GM12878 (cell line): ENCODE measurements at regions not wholly inside any gene's neighbourhood (a gene's known extent, or its start where the extent isn't known, plus 50 kb on each side); places are given as distances from the start of the nearest gene placed in this dataset.

Experiments
- ATAC-seq: fragments of 200-7000 bp; cut with Tn5 transposase; 3 replicates; pipeline ENCODE4 v1.9.1; 2020; ENCODE audit warnings: mild to moderate bottlenecking, moderate library complexity
- BruUV-seq: library from RNA; stranded (reverse); fragments of 400-500 nt; replicated peaks from 2 replicates; lab custom pipeline; 2021; lab: Mats Ljungman, UMichigan
- CTCF ChIA-PET: fragments of 300-600 bp; sonication (Branson Sonifier 250); formaldehyde crosslinking; extraction: SDS; loops from one replicate; lab custom pipeline; 2021; ENCODE audit warnings: inconsistent platforms; lab: Yijun Ruan, JAX
- POLR2A ChIA-PET: fragments of 350-600 bp; formaldehyde crosslinking; extraction: SDS; loops from one replicate; lab custom pipeline; 2021; ENCODE audit warnings: inconsistent platforms; lab: Charles Lee
- RAD21 ChIA-PET: fragments of 300-600 bp; sonication (Branson Sonifier 250); formaldehyde crosslinking; loops from one replicate; lab custom pipeline; 2023; ENCODE audit warnings: antibody characterized with exemption; ENCODE audit not compliant: unreplicated experiment; lab: Charles Lee
- SMC1A ChIA-PET: fragments of 300-600 bp; sonication (Branson Sonifier 250); formaldehyde crosslinking; loops from one replicate; lab custom pipeline; 2023; ENCODE audit not compliant: unreplicated experiment, uncharacterized antibody; lab: Charles Lee
- DNase-seq: peaks from one replicate; pipeline ENCODE4 v3.0.0-alpha.2; 2011; ENCODE audit warnings: low read depth, low spot score
- FAIRE-seq: peaks from 3 replicates; lab custom pipeline; 2011; peaks lifted over from hg19 to GRCh38; lab: Jason Lieb, UNC
- H2AFZ ChIP-seq: 2 replicates; pipeline ENCODE4 v1.6.0; 2011; ENCODE audit warnings: low read depth, low read length, control low read depth; ENCODE audit not compliant: control insufficient read depth
- H3K27ac ChIP-seq: 2 replicates; pipeline ENCODE4 v1.5.1; 2011; ENCODE audit warnings: control low read depth; ENCODE audit not compliant: control insufficient read depth, insufficient read depth
- H3K27me3 ChIP-seq, 2 experiments: replicated peaks in 1 of 2; 2 replicates each; pipeline versions ENCODE4 v1.6.0 to v1.6.1; 2011; ENCODE audit warnings: low read length in 1 of 2; ENCODE audit not compliant: control insufficient read depth in 2 of 2, insufficient read depth in 2 of 2
- H3K36me3 ChIP-seq, 2 experiments: 2 replicates each; pipeline ENCODE4 v1.5.1; 2011; ENCODE audit warnings: low read length in 1 of 2; ENCODE audit not compliant: control insufficient read depth in 2 of 2, insufficient read depth in 2 of 2
- H3K4me1 ChIP-seq: 2 replicates; pipeline ENCODE4 v1.6.1; 2011; ENCODE audit warnings: mild to moderate bottlenecking, low read length, moderate library complexity, mixed read lengths; ENCODE audit not compliant: control insufficient read depth, insufficient read depth
- H3K4me2 ChIP-seq: 2 replicates; pipeline ENCODE4 v1.6.0; 2011; ENCODE audit warnings: control low read depth; ENCODE audit not compliant: control insufficient read depth, insufficient read depth
- H3K4me3 ChIP-seq: fragments of 200-600 bp; sonication (generic); 2 replicates; pipeline ENCODE4 v1.5.1; 2016
- H3K79me2 ChIP-seq: 2 replicates; pipeline ENCODE4 v1.6.0; 2011; ENCODE audit warnings: low read length; ENCODE audit not compliant: control insufficient read depth, insufficient read depth
- H3K9ac ChIP-seq: 2 replicates; pipeline ENCODE4 v1.8.0; 2011; ENCODE audit warnings: low read length, control low read depth, mixed read lengths; ENCODE audit not compliant: control insufficient read depth, insufficient read depth
- H3K9me3 ChIP-seq: replicated peaks from 3 replicates; pipeline ENCODE4 v1.5.1; 2011; ENCODE audit warnings: mild to moderate bottlenecking, low read length; ENCODE audit not compliant: control insufficient read depth, insufficient read depth
- H4K20me1 ChIP-seq: 2 replicates; pipeline ENCODE4 v1.6.0; 2011; ENCODE audit not compliant: control insufficient read depth, insufficient read depth
- CBX5 ChIP-seq: sonication (generic); IDR thresholded peaks from 2 replicates; pipeline ENCODE4 v1.6.1; 2016; ENCODE audit warnings: low read depth, moderate library complexity, mild to moderate bottlenecking, inconsistent platforms
- EP300 ChIP-seq, 2 experiments: fragments of 150-350 bp in 1 of 2; IDR thresholded peaks; 2 replicates each; pipeline ENCODE4 v1.6.1; 2011 to 2012; ENCODE audit warnings: low read depth in 2 of 2, low read length in 2 of 2, borderline replicate concordance in 1 of 2, improper control_type of control experiment in 1 of 2, inconsistent platforms in 1 of 2; ENCODE audit not compliant: control insufficient read depth in 1 of 2
- HSF1 ChIP-seq: fragments of 150-350 bp; IDR thresholded peaks from 2 replicates; pipeline ENCODE4 v1.6.1; 2014; ENCODE audit warnings: mild to moderate bottlenecking, low read depth, low read length
- IKZF1 ChIP-seq: fragments of 450-650 bp; conservative IDR thresholded peaks from 2 replicates; pipeline ENCODE4 v1.6.1; 2017; ENCODE audit warnings: antibody characterized with exemption, mild to moderate bottlenecking
- MEF2B ChIP-seq: fragments of 450-650 bp; IDR thresholded peaks from 2 replicates; pipeline ENCODE4 v1.6.1; 2018; ENCODE audit warnings: mild to moderate bottlenecking, moderate library complexity; ENCODE audit not compliant: partially characterized antibody, poor library complexity, severe bottlenecking
- MTA2 ChIP-seq: fragments of 450-650 bp; IDR thresholded peaks from 2 replicates; pipeline ENCODE4 v1.6.1; 2016; ENCODE audit warnings: low read depth, mild to moderate bottlenecking, moderate library complexity
- MXI1 ChIP-seq: fragments of 150-350 bp; IDR thresholded peaks from 2 replicates; pipeline ENCODE4 v1.6.1; 2011; ENCODE audit warnings: low read depth, mild to moderate bottlenecking, inconsistent platforms, low read length, improper control_type of control experiment
- NFYB ChIP-seq: IDR thresholded peaks from 2 replicates; pipeline ENCODE4 v1.6.1; 2011; ENCODE audit warnings: low read depth, mild to moderate bottlenecking, low read length, improper control_type of control experiment, moderate library complexity; ENCODE audit not compliant: insufficient read depth
- SMAD1 ChIP-seq: fragments of 450-650 bp; IDR thresholded peaks from 2 replicates; pipeline ENCODE4 v1.6.1; 2018; ENCODE audit warnings: mild to moderate bottlenecking, low read depth; ENCODE audit not compliant: partially characterized antibody
- SRF ChIP-seq, 2 experiments: IDR thresholded peaks; 2 replicates each; pipeline ENCODE4 v1.6.1; 2011; ENCODE audit warnings: low read depth in 2 of 2, low read length in 2 of 2, mild to moderate bottlenecking in 1 of 2, moderate library complexity in 1 of 2
- TARDBP ChIP-seq: IDR thresholded peaks from 2 replicates; pipeline ENCODE4 v1.6.1; 2016; ENCODE audit warnings: borderline replicate concordance
- WRNIP1 ChIP-seq: IDR thresholded peaks from 2 replicates; pipeline ENCODE4 v1.6.1; 2011; ENCODE audit warnings: low read depth, low read length, improper control_type of control experiment, borderline replicate concordance
- ZBED1 ChIP-seq: IDR thresholded peaks from 2 replicates; pipeline ENCODE4 v1.6.1; 2016; ENCODE audit warnings: borderline replicate concordance
- ZNF384 ChIP-seq: IDR thresholded peaks from 2 replicates; pipeline ENCODE4 v1.6.1; 2012; ENCODE audit warnings: low read depth, mild to moderate bottlenecking, low read length, improper control_type of control experiment, borderline replicate concordance
- WGBS: methylation state at CpG from one replicate; pipeline ENCODE4 v1.1.6; 2016; ENCODE audit warnings: low lambda C conversion rate; ENCODE audit not compliant: insufficient replicate concordance, insufficient coverage; ENCODE audit errors: missing lambda C conversion rate; 5-methylcytosine and 5-hydroxymethylcytosine counted together
- in situ Hi-C: fragments of 300-500 bp; cut with MboI; formaldehyde crosslinking; loops from 9 replicates; pipeline ENCODE4 v1.14.3; 2018; ENCODE audit warnings: mixed read lengths
- intact Hi-C: fragments of 100-400 bp; cut with micrococcal nuclease; formaldehyde crosslinking; loops from one replicate; pipeline ENCODE4 v1.14.2; 2022; ENCODE audit not compliant: unreplicated experiment
- TF ChIP-seq, protein P1 (sequence below): fragments of 450-650 bp; IDR thresholded peaks from 2 replicates; pipeline ENCODE4 v1.6.1; 2017; ENCODE audit warnings: mild to moderate bottlenecking, low read depth, inconsistent platforms; ENCODE audit not compliant: poor library complexity, severe bottlenecking
- TF ChIP-seq, protein P2 (sequence below): fragments of 450-650 bp; conservative IDR thresholded peaks from 2 replicates; pipeline ENCODE4 v1.6.1; 2017; ENCODE audit warnings: mild to moderate bottlenecking, moderate library complexity
- TF ChIP-seq, protein P3 (sequence below): IDR thresholded peaks from 2 replicates; pipeline ENCODE4 v1.6.1; 2011; ENCODE audit warnings: borderline replicate concordance, low read depth, mild to moderate bottlenecking, moderate library complexity, low read length; ENCODE audit not compliant: insufficient read depth, poor library complexity, severe bottlenecking

GRCh38 chr5:119902593-119902992 is 273.2 kb downstream of the FAM170A start (continued):
- TF ChIP-seq WRNIP1 (no peak), TARDBP (no peak), SMAD1 (no peak), SRF (IDR thresholded peaks at IDR 0.05; ENCODE audit: low read depth in 2 of 2, low read length in 2 of 2) (no peak), MXI1 (no peak), CBX5 (no peak), HSF1 (no peak)
- TF ChIP-seq, protein P1, sequence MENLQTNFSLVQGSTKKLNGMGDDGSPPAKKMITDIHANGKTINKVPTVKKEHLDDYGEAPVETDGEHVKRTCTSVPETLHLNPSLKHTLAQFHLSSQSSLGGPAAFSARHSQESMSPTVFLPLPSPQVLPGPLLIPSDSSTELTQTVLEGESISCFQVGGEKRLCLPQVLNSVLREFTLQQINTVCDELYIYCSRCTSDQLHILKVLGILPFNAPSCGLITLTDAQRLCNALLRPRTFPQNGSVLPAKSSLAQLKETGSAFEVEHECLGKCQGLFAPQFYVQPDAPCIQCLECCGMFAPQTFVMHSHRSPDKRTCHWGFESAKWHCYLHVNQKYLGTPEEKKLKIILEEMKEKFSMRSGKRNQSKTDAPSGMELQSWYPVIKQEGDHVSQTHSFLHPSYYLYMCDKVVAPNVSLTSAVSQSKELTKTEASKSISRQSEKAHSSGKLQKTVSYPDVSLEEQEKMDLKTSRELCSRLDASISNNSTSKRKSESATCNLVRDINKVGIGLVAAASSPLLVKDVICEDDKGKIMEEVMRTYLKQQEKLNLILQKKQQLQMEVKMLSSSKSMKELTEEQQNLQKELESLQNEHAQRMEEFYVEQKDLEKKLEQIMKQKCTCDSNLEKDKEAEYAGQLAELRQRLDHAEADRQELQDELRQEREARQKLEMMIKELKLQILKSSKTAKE: no peak

- Histone ChIP-seq H3K27me3 (no peaks in the 10 kb centered on the region), H3K36me3 (no peaks in the 10 kb centered on the region), H3K4me3 (no peak overlapping the region), H3K9me3 (no peaks in the 10 kb centered on the region), H3K4me2 (no peak overlapping the region), H3K79me2 (no peaks in the 10 kb centered on the region), H3K9ac (no peak overlapping the region), H4K20me1 (no peaks in the 10 kb centered on the region), H2AFZ (no peak overlapping the region), H3K4me1 (no peaks in the 10 kb centered on the region), H3K27ac (no peak overlapping the region)
- POLR2A ChIA-PET: no interaction called here
- in situ Hi-C loops (no loop called here), intact Hi-C loops (no loop called here)
- 58% methylated on average over 3 of the region's 3 CpGs for WGBS
- RAD21 ChIA-PET: no interaction called here
- no peak for DNase-seq
- no TSS peak for BruUV-seq
- SMC1A ChIA-PET: no interaction called here
- FAIRE-seq: no peak
- CTCF ChIA-PET: interaction anchor here (0.7 kb wide), 1 partner anchor 49 kb away, joined by 3 read pairs; no protein-coding TSS in a partner anchor
- no peak for ATAC-seq
- TF ChIP-seq ZNF384 (no peak), ZBED1 (no peak), IKZF1 (no peak), MEF2B (no peak), MTA2 (no peak), NFYB (no peak), EP300 (IDR thresholded peaks at IDR 0.05; ENCODE audit: borderline replicate concordance in 1 of 2, control insufficient read depth in 1 of 2, low read depth in 2 of 2, low read length in 2 of 2) (no peak)
- TF ChIP-seq, protein P2, sequence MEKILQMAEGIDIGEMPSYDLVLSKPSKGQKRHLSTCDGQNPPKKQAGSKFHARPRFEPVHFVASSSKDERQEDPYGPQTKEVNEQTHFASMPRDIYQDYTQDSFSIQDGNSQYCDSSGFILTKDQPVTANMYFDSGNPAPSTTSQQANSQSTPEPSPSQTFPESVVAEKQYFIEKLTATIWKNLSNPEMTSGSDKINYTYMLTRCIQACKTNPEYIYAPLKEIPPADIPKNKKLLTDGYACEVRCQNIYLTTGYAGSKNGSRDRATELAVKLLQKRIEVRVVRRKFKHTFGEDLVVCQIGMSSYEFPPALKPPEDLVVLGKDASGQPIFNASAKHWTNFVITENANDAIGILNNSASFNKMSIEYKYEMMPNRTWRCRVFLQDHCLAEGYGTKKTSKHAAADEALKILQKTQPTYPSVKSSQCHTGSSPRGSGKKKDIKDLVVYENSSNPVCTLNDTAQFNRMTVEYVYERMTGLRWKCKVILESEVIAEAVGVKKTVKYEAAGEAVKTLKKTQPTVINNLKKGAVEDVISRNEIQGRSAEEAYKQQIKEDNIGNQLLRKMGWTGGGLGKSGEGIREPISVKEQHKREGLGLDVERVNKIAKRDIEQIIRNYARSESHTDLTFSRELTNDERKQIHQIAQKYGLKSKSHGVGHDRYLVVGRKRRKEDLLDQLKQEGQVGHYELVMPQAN: no peak
- TF ChIP-seq, protein P3, sequence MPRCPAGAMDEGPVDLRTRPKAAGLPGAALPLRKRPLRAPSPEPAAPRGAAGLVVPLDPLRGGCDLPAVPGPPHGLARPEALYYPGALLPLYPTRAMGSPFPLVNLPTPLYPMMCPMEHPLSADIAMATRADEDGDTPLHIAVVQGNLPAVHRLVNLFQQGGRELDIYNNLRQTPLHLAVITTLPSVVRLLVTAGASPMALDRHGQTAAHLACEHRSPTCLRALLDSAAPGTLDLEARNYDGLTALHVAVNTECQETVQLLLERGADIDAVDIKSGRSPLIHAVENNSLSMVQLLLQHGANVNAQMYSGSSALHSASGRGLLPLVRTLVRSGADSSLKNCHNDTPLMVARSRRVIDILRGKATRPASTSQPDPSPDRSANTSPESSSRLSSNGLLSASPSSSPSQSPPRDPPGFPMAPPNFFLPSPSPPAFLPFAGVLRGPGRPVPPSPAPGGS: no peak
Measured at GRCh38 chr5:119913425-119913824, 284.1 kb downstream of the FAM170A start.
